NCI-H1105 (cell line): ENCODE measurements at regions not wholly inside any gene's neighbourhood (a gene's known extent, or its start where the extent isn't known, plus 50 kb on each side); places are given as distances from the start of the nearest gene placed in this dataset.
"Not testable (repeated sequence)": the region's sequence is repeated elsewhere in the genome, so short reads cannot be mapped to it uniquely, and the experiment has no call there.

ENCODE experiments used
- DNase-seq: peaks from one replicate; lab custom pipeline; 2025; lab: John Stamatoyannopoulos, UW

- DNase-seq, result not testable (repeated sequence)
Measured at GRCh38 chr14:105776112-105776511, 249.7 kb downstream of the TMEM121 start.

GRCh38 chr14:105776924-105777323, 250.5 kb downstream of the TMEM121 start:
- DNase-seq, result no peak

DNA sequence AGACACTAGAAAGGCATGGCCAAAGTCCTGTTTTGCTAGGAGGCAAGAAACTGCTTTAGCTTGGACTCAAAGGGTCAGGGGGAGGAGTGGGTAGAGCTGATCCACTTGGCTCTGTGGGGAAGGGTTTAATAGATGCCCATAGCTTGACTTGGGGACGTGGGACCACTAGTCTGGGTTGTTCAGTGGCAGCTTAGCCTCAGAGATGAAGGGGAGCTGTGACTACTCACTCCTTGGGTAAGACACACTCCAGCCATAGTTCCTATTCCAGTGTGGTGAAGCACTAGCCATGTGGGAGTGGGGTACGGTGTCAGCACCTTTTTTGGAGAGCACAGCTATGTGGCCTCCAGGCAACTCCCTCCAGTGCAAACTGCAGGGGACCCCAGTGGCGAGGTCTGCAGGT, 257.3 kb downstream of the TMEM121 start:
- no peak for DNase-seq

DNA sequence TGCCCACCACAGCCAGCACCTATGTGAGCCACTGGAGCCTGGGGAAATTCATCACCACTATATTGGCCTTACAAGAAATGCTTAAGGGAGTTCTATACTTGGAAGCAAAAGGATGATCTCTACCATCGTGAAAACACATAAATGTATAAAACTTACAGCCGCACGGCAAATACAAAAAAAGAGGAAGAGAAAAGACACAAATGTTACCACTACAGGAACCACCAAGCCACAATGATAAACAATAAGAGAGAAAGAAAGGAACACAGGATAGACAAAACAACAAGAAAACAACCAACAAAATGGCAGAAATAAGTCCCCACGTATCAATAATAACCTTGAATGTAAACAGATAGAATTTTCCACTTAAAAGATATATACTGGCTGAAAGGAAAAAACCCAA, 267.5 kb downstream of the TMEM121 start:
- no peak for DNase-seq

DNA sequence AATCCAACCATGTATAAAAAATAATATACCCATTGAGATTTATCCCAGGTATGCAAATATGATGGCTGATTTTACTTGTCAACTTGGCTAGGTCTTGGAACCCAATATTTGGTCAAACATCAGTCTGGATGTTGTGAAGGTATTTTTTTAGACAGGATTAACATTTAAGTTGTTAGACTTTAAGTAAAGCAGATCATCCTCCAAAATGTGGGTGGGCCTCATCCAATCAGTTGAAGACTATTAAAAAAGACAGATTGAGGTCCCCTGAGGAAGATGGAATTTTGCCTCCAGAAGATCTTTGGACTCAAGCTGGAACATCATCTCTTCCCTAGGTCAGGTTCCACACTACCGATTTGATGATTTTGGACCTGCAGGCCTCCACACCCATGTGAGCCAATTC, 271.2 kb downstream of the TMEM121 start:
- DNase-seq, result no peak

DNA sequence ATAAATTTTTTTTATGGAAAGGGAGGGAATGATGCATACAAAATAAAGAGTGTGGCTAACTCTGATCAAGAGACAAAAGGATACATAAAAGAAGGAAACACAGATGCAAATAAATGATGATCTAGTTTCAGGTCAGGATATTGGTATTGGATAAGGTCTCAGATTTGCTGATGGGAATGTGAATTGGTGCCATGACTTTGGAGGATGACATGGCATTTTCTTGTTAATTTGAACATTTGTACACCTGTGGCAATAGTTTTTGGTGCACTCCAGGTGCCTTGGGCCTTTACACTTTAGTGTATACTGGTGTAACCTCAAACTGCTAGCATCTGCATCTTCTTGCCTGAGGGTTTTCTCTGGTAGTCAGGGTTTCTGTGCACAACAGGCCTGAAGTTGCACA, 279.3 kb downstream of the TMEM121 start:
- no peak for DNase-seq

DNA sequence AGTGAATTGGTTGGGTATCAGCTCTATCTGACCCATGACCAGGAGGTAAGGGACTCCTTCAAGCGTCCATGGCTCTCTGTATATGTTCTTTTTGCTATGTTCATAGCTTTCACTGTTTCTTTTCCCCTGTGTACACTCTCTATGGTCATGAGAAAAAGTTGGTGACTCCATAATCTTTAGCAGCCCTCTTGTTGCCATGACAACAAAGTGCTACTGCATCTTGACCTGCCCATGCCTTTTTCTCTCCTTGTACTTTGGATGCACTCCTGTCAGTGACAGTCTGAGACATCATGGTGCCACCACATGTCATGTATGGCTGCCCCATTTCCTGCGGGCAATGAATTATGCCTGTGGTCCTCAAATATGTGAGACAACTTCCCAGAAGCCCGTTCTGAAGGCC, 280.2 kb downstream of the TMEM121 start:
- no peak for DNase-seq

DNA sequence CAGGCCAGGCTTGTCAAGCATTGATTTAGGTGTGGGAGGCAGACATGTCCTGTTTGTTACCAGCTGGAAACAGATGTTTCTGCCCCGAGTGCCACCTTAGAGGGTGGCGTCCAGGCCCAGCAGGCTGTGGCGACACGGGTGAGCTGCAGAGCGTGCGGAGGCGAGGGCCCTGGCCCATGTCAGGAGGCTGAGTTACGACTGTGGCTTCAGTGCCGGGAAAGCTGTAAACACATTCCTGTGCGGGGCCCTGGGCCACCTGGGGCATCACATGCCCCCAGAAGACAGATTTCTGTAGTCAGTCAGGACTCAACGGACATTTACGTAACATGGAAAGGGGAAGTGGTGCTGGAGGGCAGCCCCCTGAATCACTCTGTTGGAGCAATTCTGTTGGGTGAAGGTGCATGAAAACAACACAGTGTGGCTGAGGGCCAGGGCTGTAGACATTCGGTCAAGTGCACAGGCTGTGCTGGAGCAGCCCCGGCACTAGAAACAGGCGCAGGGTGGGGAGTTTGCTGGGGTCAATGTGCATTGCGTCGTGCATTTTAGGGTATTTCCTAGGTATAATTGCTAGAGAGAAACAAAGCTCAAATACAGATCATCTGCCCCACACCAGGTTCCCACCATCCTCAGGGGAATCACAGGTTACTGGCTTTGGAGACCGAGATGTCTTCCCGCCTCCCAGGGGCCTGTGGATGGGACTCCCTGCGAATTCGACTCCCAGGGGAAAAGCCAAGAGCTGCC, 291.8 kb downstream of the TMEM121 start:
- DNase-seq, result no peak

- no peak for DNase-seq
Measured at GRCh38 chr14:105818712-105819005, 292.3 kb downstream of the TMEM121 start.

DNA sequence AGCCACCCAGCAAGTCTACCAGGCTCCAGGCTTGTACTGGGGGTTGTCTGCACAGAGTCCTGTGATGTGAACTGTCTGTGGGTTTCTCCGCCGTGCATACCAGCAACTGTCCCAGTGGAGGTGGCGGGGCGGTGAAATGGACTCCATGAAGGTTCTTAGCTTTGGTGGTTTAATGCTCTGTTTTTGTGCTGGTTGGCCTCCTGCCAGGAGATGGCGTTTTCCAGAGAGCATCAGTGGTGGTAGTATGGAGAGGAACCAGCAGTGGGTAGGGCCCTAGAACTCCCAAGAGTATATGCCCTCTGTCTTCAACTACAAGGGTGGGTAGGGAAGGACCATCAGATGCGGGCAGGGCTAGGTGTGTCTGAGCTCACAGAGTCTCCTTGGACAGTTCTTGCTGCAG, 303.8 kb downstream of the TMEM121 start:
- no peak for DNase-seq

DNA sequence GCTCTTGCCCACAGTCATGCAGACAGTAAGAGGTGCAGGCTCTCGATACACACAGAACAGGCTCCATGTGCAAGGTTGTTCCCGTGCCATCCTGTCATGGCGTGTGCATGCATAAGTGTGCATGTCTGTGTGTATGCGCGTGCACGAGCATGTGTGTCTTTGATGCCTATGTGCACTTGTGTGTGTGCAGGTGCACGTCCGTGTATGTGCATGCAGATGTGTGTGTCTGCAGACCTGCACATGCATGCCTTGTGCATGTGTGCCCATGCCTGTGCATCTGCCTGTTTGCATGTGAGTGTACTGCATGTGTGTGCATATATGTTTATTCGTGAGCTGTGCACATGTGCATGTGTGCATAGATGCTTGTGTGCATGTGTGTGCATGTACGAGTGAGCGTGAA, 309.8 kb downstream of the TMEM121 start:
- no peak for DNase-seq

- DNase-seq, result no peak
Measured at GRCh38 chr14:105836730-105837129, 310.3 kb downstream of the TMEM121 start.

- no peak for DNase-seq
Measured at GRCh38 chr14:105837349-105838063, 311.1 kb downstream of the TMEM121 start.

DNA sequence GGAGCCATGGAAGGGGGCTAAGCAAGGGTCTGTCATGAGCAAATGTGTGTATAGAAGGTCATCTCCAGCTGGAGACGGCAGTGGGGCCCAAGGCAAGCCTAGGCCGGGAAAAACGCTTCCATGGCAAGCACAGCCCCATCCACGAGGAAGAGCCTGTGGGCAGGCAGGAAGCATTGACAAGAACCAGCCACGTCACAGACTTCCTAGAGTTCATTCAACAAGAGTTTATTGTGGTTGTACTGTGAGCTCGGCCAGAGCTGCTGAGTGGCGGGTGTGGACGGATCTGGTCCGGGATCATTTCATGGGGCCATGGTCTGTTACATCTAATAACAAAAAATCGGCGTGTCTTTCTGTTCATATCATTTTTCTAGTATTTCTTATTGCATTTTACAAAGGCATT, 311.7 kb downstream of the TMEM121 start:
- no peak for DNase-seq

- no peak for DNase-seq
Measured at GRCh38 chr14:105838591-105839424, 312.4 kb downstream of the TMEM121 start.

- no peak for DNase-seq
Measured at GRCh38 chr14:105839425-105840265, 313.3 kb downstream of the TMEM121 start.

GRCh38 chr14:105840266-105841021, 314.1 kb downstream of the TMEM121 start:
- no peak for DNase-seq

DNA sequence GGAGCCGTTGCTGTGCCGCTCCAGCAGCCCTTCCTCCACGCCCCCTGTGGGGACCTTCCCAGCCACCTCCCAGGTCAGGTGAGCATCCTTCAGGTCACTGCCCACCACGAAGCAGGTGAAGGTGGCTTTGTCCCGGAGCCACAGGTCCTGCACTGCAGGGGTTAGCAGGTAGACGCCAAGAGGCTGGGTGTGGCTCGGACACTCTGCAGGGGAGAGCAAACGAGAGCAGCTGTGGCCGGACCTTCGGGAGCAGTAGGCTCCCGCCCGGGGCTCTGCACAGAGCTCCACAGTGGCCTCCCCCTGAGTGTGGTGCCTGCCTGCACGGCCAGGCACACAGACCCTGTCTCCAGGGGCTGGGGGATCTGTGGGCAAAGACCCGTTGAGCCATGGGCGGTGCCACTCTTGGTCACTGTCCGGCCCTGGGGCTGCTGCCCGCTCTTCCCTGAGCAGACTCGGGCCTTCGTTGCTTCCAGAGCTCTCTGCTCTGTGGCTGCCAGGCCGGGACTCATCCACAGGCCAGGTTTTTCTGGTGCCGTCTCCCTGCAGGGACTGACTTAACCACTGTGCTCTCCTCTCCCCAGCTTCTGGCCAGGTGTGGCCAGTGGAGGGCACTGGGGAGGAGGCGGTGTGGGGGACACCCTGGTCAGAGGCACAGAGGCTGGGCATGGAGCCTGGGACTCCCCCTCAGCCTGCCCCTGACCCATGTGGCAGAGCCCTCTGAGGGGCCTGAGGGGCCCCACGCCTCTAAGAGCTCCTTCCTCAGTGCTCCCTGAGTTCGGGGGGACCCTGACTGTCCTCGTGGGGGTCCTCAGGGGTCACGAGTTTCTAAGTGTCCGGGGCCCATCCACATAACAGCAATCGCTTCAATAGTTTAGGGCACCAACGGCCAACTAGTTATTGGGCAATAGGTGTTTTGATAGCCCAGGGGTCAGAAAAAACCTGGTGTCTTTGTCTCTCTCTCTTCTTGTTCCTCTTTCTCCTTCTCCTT, 314.9 kb downstream of the TMEM121 start:
- DNase-seq, result no peak

GRCh38 chr14:105842105-105842504, 315.7 kb downstream of the TMEM121 start:
- no peak for DNase-seq

- no peak for DNase-seq
Measured at GRCh38 chr14:105843444-105844046, 317.2 kb downstream of the TMEM121 start.
